GM19025 (cell line): ENCODE measurements at regions not wholly inside any gene's neighbourhood (a gene's known extent, or its start where the extent isn't known, plus 50 kb on each side); places are given as distances from the start of the nearest gene placed in this dataset.

ENCODE experiments used
- ATAC-seq: cut with Tn5 transposase; IDR thresholded peaks from one replicate; pipeline ENCODE4 v1.9.1; 2021; ENCODE audit warnings: mild to moderate bottlenecking, low read depth, moderate library complexity; ENCODE audit not compliant: unreplicated experiment

GRCh38 chr5:160906090-160906489, 54.1 kb upstream of the ATP10B start:
- no peak for ATAC-seq

- no peak for ATAC-seq
These were observed 53.3 kb upstream of the ATP10B start for GRCh38 chr5:160905285-160905684.

DNA sequence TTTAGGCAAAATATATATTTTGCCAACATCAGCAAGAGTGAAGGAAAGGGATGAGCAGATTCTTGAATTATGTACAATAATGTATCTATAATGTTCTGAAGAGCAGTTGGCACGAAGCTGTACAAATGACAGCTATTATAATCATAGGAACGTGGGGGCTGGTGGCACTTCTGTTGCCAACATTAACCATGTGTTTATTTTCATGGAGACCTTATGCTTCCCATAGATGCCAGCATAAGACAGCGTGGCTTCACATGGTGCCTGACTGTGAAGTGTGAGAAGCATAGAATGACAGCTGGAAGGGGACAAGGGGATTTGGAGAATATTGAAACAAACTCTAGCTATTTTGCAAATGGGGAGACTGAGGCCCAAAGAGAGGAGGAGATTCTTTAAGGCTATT, 52.6 kb upstream of the ATP10B start:
- ATAC-seq: no peak

DNA sequence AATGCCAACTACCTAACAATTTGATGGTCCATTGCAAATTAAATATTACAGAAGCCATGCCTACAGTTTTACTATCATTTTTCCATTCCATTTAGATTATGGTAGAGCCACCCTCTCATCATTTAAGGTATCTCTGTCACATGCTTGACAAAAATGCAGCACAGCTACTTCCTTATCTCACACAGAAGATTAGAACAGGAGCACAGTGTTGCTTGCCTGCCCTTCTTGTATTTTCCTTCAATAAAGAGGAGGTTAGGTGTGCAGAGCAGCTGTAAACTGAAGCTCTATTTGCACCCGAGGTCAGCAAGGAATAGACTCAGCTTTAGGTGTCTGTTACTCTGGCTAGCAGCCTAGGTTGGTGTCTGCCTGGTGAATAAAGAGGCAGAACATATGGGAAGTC, 51.5 kb upstream of the ATP10B start:
- no peak for ATAC-seq

DNA sequence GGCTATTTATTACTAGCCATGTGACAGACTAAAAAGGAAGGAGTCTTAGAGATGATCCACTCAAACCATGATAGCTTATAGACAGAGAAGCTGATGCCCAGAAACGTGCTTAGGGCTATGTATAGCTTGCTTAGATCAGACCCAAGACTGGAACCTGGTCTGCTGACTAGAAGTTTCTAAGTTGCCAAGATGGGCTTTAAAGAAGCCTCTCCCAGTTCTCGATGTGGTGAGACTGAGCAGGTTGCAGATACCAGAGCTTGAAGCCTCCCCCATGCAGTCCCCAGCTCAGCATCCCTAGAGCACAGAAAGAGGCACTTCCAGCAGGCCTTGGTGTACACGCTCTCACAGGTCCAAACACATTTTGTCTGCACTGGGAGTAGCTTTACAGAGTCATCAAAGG, 51.1 kb upstream of the ATP10B start:
- ATAC-seq: no peak
